ENCODE measurements at regions not wholly inside any gene's neighbourhood (a gene's known extent, or its start where the extent isn't known, plus 50 kb on each side); places are given as distances from the start of the nearest gene placed in this dataset.
"Not testable (repeated sequence)": the region's sequence is repeated elsewhere in the genome, so short reads cannot be mapped to it uniquely, and the experiment has no call there.

DNA sequence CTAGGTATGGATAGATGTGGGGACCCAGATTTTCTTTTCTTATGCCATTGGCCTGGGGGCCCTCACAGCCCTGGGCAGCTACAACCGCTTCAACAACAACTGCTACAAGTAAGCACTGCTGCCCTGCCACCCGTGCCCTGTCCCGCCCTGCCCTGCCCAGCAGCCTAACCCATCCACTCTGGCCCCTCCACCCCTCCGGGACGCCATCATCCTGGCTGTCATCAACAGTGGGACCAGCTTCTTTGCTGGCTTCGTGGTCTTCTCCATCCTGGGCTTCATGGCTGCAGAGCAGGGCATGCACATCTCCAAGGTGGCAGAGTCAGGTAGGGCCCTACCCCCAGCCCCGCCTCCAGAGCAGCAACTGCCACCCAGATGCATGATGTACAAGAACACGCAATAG lies 521.3 kb downstream of the TP53TG3F start:
- RAD21 ChIA-PET (ENCODE audit: unreplicated experiment); H3K27ac ChIP-seq (ENCODE audit: control insufficient read depth, insufficient read depth); H3K9me3 ChIP-seq (replicated peaks; ENCODE audit: control insufficient read depth, insufficient read depth, low read length); DNase-seq (ENCODE audit: low read depth, low spot score); H4K20me1 ChIP-seq (ENCODE audit: control insufficient read depth, insufficient read depth); H3K4me1 ChIP-seq (ENCODE audit: control insufficient read depth, insufficient read depth, low read length); in situ Hi-C loops (cut with MboI); intact Hi-C loops (cut with micrococcal nuclease; ENCODE audit: unreplicated experiment); H3K36me3 ChIP-seq (ENCODE audit: control insufficient read depth in 2 of 2, insufficient read depth in 2 of 2, low read length in 1 of 2); H3K27me3 ChIP-seq (replicated peaks in 1 of 2; ENCODE audit: control insufficient read depth in 2 of 2, insufficient read depth in 2 of 2, low read length in 1 of 2); H3K79me2 ChIP-seq (ENCODE audit: control insufficient read depth, insufficient read depth, low read length); BruUV-seq (replicated peaks); POLR2A ChIA-PET; H3K4me3 ChIP-seq; CTCF ChIA-PET; FAIRE-seq; H2AFZ ChIP-seq (ENCODE audit: control insufficient read depth, low read depth, low read length); SMC1A ChIA-PET (ENCODE audit: uncharacterized antibody, unreplicated experiment); H3K4me2 ChIP-seq (ENCODE audit: control insufficient read depth, insufficient read depth); H3K9ac ChIP-seq (ENCODE audit: control insufficient read depth, insufficient read depth, low read length); ATAC-seq: not testable (repeated sequence)
- 47% methylated on average over 4 of the region's 8 CpGs for WGBS (ENCODE audit: insufficient coverage, insufficient replicate concordance, low lambda C conversion rate, missing lambda C conversion rate)

DNA sequence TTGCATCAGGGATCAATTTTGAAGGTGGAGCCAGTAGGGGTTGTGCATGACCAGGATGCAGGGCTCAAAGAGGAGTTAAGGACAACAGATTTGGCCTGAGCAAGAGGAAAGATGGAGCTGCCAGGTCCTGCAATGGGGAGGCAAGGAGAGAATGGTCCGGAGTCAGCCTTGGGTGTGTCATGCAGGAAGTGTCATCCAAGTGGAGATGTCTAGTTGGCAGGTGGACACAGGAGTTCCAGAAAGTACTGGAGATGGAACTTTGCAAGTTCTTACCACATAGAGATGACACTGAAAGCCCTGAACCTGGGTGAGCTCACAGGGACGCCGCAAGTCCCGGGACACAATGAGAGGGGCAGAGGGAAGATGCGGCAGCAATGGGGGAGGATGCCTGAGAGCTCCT lies 525.0 kb downstream of the TP53TG3F start:
- intact Hi-C loops (cut with micrococcal nuclease; ENCODE audit: unreplicated experiment); POLR2A ChIA-PET; H3K79me2 ChIP-seq (ENCODE audit: control insufficient read depth, insufficient read depth, low read length); DNase-seq (ENCODE audit: low read depth, low spot score); FAIRE-seq; RAD21 ChIA-PET (ENCODE audit: unreplicated experiment); H3K9ac ChIP-seq (ENCODE audit: control insufficient read depth, insufficient read depth, low read length); H3K4me2 ChIP-seq (ENCODE audit: control insufficient read depth, insufficient read depth); H3K27ac ChIP-seq (ENCODE audit: control insufficient read depth, insufficient read depth); H2AFZ ChIP-seq (ENCODE audit: control insufficient read depth, low read depth, low read length); H3K27me3 ChIP-seq (replicated peaks in 1 of 2; ENCODE audit: control insufficient read depth in 2 of 2, insufficient read depth in 2 of 2, low read length in 1 of 2); CTCF ChIA-PET; ATAC-seq; H3K4me1 ChIP-seq (ENCODE audit: control insufficient read depth, insufficient read depth, low read length); SMC1A ChIA-PET (ENCODE audit: uncharacterized antibody, unreplicated experiment); BruUV-seq (replicated peaks); H4K20me1 ChIP-seq (ENCODE audit: control insufficient read depth, insufficient read depth); in situ Hi-C loops (cut with MboI); H3K9me3 ChIP-seq (replicated peaks; ENCODE audit: control insufficient read depth, insufficient read depth, low read length); H3K4me3 ChIP-seq; H3K36me3 ChIP-seq (ENCODE audit: control insufficient read depth in 2 of 2, insufficient read depth in 2 of 2, low read length in 1 of 2): not testable (repeated sequence)
- WGBS (ENCODE audit: insufficient coverage, insufficient replicate concordance, low lambda C conversion rate, missing lambda C conversion rate), result no CpG with 5 or more reads among the region's 5 CpGs

DNA sequence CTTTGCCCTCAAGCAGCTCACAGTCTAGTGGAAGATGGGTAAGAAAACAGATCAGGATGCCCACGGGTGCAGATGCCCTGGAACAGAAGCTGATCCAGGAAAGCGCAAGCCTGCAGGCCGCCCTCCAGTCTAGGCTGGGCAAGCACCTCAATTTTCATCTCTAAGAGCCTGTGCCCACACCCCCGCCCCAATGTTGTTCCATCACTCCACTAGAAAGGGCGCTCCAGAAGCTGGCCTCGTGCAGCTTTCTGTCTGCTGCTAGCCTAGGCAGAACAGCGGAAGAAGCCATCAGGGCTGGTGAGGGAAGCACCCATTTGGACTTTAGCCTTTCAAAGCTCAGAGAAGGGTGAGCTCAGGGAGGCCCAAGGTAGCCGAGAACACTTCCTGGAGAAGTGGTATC lies 527.1 kb downstream of the TP53TG3F start:
- H3K9ac ChIP-seq (ENCODE audit: control insufficient read depth, insufficient read depth, low read length); H3K9me3 ChIP-seq (replicated peaks; ENCODE audit: control insufficient read depth, insufficient read depth, low read length); RAD21 ChIA-PET (ENCODE audit: unreplicated experiment); intact Hi-C loops (cut with micrococcal nuclease; ENCODE audit: unreplicated experiment); ATAC-seq; H3K4me2 ChIP-seq (ENCODE audit: control insufficient read depth, insufficient read depth); POLR2A ChIA-PET; SMC1A ChIA-PET (ENCODE audit: uncharacterized antibody, unreplicated experiment); H2AFZ ChIP-seq (ENCODE audit: control insufficient read depth, low read depth, low read length); in situ Hi-C loops (cut with MboI); DNase-seq (ENCODE audit: low read depth, low spot score); H3K36me3 ChIP-seq (ENCODE audit: control insufficient read depth in 2 of 2, insufficient read depth in 2 of 2, low read length in 1 of 2); FAIRE-seq; H3K4me1 ChIP-seq (ENCODE audit: control insufficient read depth, insufficient read depth, low read length); BruUV-seq (replicated peaks); H3K27me3 ChIP-seq (replicated peaks in 1 of 2; ENCODE audit: control insufficient read depth in 2 of 2, insufficient read depth in 2 of 2, low read length in 1 of 2); H3K27ac ChIP-seq (ENCODE audit: control insufficient read depth, insufficient read depth); H3K79me2 ChIP-seq (ENCODE audit: control insufficient read depth, insufficient read depth, low read length); CTCF ChIA-PET; H3K4me3 ChIP-seq; H4K20me1 ChIP-seq (ENCODE audit: control insufficient read depth, insufficient read depth): not testable (repeated sequence)
- WGBS (ENCODE audit: insufficient coverage, insufficient replicate concordance, low lambda C conversion rate, missing lambda C conversion rate), result 18% methylated on average over 5 of the region's 8 CpGs

DNA sequence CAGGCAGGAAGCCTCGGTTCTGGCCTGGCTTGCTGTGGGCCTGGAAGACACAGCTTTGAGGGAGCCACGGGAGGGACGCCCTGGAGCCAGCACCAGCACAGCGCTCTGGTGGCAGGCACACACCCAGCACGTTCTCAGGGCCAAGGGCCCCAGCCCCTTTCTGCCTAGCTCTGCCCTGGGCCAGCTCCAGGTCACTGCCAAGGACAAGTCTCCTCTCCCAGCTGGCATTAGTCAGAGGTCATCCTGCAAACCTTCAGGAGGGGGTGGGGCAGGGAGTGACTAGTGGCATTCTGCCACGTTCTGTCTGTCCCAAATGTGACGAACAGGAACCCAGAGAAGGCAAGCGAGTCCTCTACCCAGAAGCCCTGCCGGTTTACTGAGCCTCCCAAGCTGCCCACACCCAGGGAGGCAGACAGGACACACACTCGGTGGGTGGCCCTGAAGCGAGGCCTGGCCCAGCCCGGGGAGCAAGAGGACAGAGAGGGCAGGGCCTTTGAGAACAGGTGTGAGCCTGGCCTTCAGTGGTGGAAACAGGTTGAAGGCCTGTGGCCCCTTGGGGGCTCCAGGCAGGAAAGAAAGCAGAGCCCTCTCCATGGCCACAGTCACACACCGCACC lies 528.0 kb downstream of the TP53TG3F start:
- H2AFZ ChIP-seq (ENCODE audit: control insufficient read depth, low read depth, low read length); SMC1A ChIA-PET (ENCODE audit: uncharacterized antibody, unreplicated experiment); intact Hi-C loops (cut with micrococcal nuclease; ENCODE audit: unreplicated experiment); ATAC-seq; DNase-seq (ENCODE audit: low read depth, low spot score); H3K4me3 ChIP-seq; H3K9ac ChIP-seq (ENCODE audit: control insufficient read depth, insufficient read depth, low read length); in situ Hi-C loops (cut with MboI); H3K9me3 ChIP-seq (replicated peaks; ENCODE audit: control insufficient read depth, insufficient read depth, low read length); POLR2A ChIA-PET; CTCF ChIA-PET; FAIRE-seq; RAD21 ChIA-PET (ENCODE audit: unreplicated experiment); H3K4me1 ChIP-seq (ENCODE audit: control insufficient read depth, insufficient read depth, low read length); H3K27ac ChIP-seq (ENCODE audit: control insufficient read depth, insufficient read depth); H4K20me1 ChIP-seq (ENCODE audit: control insufficient read depth, insufficient read depth); H3K27me3 ChIP-seq (replicated peaks in 1 of 2; ENCODE audit: control insufficient read depth in 2 of 2, insufficient read depth in 2 of 2, low read length in 1 of 2); BruUV-seq (replicated peaks); H3K79me2 ChIP-seq (ENCODE audit: control insufficient read depth, insufficient read depth, low read length); H3K36me3 ChIP-seq (ENCODE audit: control insufficient read depth in 2 of 2, insufficient read depth in 2 of 2, low read length in 1 of 2); H3K4me2 ChIP-seq (ENCODE audit: control insufficient read depth, insufficient read depth): not testable (repeated sequence)
- WGBS (ENCODE audit: insufficient coverage, insufficient replicate concordance, low lambda C conversion rate, missing lambda C conversion rate), result 11% methylated on average over 6 of the region's 13 CpGs
